ENCODE measurements at regions not wholly inside any gene's neighbourhood (a gene's known extent, or its start where the extent isn't known, plus 50 kb on each side); places are given as distances from the start of the nearest gene placed in this dataset.

GRCh38 chr6:139590206-139590605 is 215.8 kb upstream of the CITED2 start:
- peaks cover 22% of the 10 kb centered on the region for H3K4me1 ChIP-seq (ENCODE audit: control insufficient read depth, insufficient read depth, low read length)
- no peak overlapping the region for H3K4me3 ChIP-seq (ENCODE audit: low read length)
- Mint-ChIP-seq H3K27ac (no peak overlapping the region), H3K27me3 (ENCODE audit: insufficient read depth) (no peaks in the 10 kb centered on the region), H3K4me3 (no peak overlapping the region), H3K4me1 (peaks cover 50% of the 10 kb centered on the region), H3K9me3 (no peaks in the 10 kb centered on the region), H3K36me3 (ENCODE audit: low read depth) (no peaks in the 10 kb centered on the region)
- no peak overlapping the region for H3K9ac ChIP-seq (ENCODE audit: extremely low read depth, low read length, poor library complexity, severe bottlenecking)
- H3K27ac ChIP-seq (ENCODE audit: low read depth, low read length), result no peak overlapping the region
- no peaks in the 10 kb centered on the region for H3K27me3 ChIP-seq (ENCODE audit: control insufficient read depth, insufficient read depth, low read length, poor library complexity, severe bottlenecking)
- TF ChIP-seq CTCF (conservative IDR thresholded peaks at IDR 0.05), result no peak
- WGBS, 2 experiments (ENCODE audit: insufficient coverage in 1 of 2, insufficient read length in 1 of 2), result 89 to 100% methylated on average over 1 of the region's 1 CpG
- no peak for DNase-seq
- H3K36me3 ChIP-seq (ENCODE audit: control insufficient read depth, insufficient read depth, low read length), result no peaks in the 10 kb centered on the region
- no peaks in the 10 kb centered on the region for H3K9me3 ChIP-seq (ENCODE audit: control insufficient read depth, low read length)

DNA sequence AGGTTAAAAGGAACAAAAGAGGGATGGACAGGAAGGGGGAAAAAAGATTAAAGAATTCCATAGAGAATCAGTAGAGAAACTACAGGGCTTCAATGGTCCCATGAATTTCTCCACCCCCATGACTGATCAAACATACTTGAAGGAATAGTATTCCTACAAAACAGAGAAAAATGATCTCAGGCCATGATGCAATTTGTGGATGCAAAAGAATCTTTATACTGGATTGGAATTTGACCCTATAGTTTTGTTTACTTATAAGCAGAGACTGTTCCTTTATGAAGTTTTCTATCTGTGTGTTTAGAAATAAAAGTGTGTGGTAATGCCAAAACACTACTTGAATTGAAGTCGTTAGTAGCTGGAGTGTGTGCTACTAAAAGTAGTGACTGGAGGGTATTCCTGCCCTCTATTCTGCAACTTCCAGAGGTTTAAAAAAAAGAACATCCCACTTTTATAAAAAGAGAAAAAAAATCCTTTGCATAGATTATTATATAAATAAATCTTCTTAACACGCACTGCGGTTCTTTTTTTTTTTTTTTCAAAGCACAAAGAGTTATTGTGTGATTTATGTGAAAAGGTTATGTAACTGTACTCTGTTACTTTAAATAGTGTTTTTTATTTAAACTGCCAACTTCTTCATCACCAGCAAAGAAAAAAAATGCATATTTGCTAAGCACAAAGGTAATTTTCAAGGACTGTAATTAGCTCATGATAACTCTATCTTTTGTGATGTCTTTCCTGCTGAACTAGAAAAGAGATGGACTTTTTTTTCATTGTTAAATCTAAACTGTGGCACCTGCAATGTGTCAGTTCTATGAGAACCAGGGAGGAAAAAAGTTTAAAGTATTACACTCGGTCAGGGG is 214.5 kb upstream of the CITED2 start:
- Histone ChIP-seq H3K27me3 (ENCODE audit: control insufficient read depth, insufficient read depth, low read length, poor library complexity, severe bottlenecking) (no peaks in the 10 kb centered on the region), H3K4me3 (ENCODE audit: low read length) (no peak overlapping the region), H3K9ac (ENCODE audit: extremely low read depth, low read length, poor library complexity, severe bottlenecking) (no peak overlapping the region), H3K9me3 (ENCODE audit: control insufficient read depth, low read length) (no peaks in the 10 kb centered on the region), H3K4me1 (ENCODE audit: control insufficient read depth, insufficient read depth, low read length) (peaks cover 22% of the 10 kb centered on the region), H3K27ac (ENCODE audit: low read depth, low read length) (no peak overlapping the region), H3K36me3 (ENCODE audit: control insufficient read depth, insufficient read depth, low read length) (no peaks in the 10 kb centered on the region)
- H3K27ac Mint-ChIP-seq, result peak overlapping the region; percentile 40
- H3K36me3 Mint-ChIP-seq (ENCODE audit: low read depth), result no peaks in the 10 kb centered on the region
- no peaks in the 10 kb centered on the region for H3K27me3 Mint-ChIP-seq (ENCODE audit: insufficient read depth)
- no peak for DNase-seq
- no peak for TF ChIP-seq CTCF (conservative IDR thresholded peaks at IDR 0.05)
- H3K4me3 Mint-ChIP-seq, result no peak overlapping the region
- 80 to 90% methylated on average over 1 to 2 of the region's 4 CpGs for WGBS, 2 experiments (ENCODE audit: insufficient coverage in 1 of 2, insufficient read length in 1 of 2)
- no peaks in the 10 kb centered on the region for H3K9me3 Mint-ChIP-seq
- H3K4me1 Mint-ChIP-seq, result peaks cover 50% of the 10 kb centered on the region

- H3K4me1 ChIP-seq (ENCODE audit: control insufficient read depth, insufficient read depth, low read length), result peaks cover 22% of the 10 kb centered on the region
- no peaks in the 10 kb centered on the region for H3K36me3 Mint-ChIP-seq (ENCODE audit: low read depth)
- H3K4me3 Mint-ChIP-seq, result no peak overlapping the region
- H3K27me3 ChIP-seq (ENCODE audit: control insufficient read depth, insufficient read depth, low read length, poor library complexity, severe bottlenecking), result no peaks in the 10 kb centered on the region
- no peak for DNase-seq
- no peaks in the 10 kb centered on the region for H3K9me3 ChIP-seq (ENCODE audit: control insufficient read depth, low read length)
- H3K36me3 ChIP-seq (ENCODE audit: control insufficient read depth, insufficient read depth, low read length), result no peaks in the 10 kb centered on the region
- peak overlapping the region; percentile 23 for H3K9ac ChIP-seq (ENCODE audit: extremely low read depth, low read length, poor library complexity, severe bottlenecking)
- no peak overlapping the region for H3K27ac ChIP-seq (ENCODE audit: low read depth, low read length)
- peaks cover 50% of the 10 kb centered on the region for H3K4me1 Mint-ChIP-seq
- TF ChIP-seq CTCF (conservative IDR thresholded peaks at IDR 0.05), result no peak
- H3K27me3 Mint-ChIP-seq (ENCODE audit: insufficient read depth), result no peaks in the 10 kb centered on the region
- H3K4me3 ChIP-seq (ENCODE audit: low read length), result no peak overlapping the region
- H3K27ac Mint-ChIP-seq, result peak overlapping the region; percentile 40
- no peaks in the 10 kb centered on the region for H3K9me3 Mint-ChIP-seq
- 52 to 65% methylated on average over 2 to 3 of the region's 3 CpGs for WGBS, 2 experiments (ENCODE audit: insufficient coverage in 1 of 2, insufficient read length in 1 of 2)
Observed at GRCh38 chr6:139588076-139588639, 213.7 kb upstream of the CITED2 start.

All from endodermal cell (in vitro differentiated cells).